GM18505 (cell line): ENCODE measurements at regions not wholly inside any gene's neighbourhood (a gene's known extent, or its start where the extent isn't known, plus 50 kb on each side); places are given as distances from the start of the nearest gene placed in this dataset.
"Not testable (repeated sequence)": the region's sequence is repeated elsewhere in the genome, so short reads cannot be mapped to it uniquely, and the experiment has no call there.

Experiments
- ATAC-seq: cut with Tn5 transposase; IDR thresholded peaks from one replicate; pipeline ENCODE4 v1.9.1; 2021; ENCODE audit not compliant: unreplicated experiment
- POLR2A ChIP-seq: IDR thresholded peaks from 4 replicates; pipeline ENCODE4 v1.6.1; 2011; ENCODE audit warnings: borderline replicate concordance; ENCODE audit not compliant: insufficient read depth, insufficient read length; ENCODE audit errors: extremely low read depth

- no peak for TF ChIP-seq POLR2A
- ATAC-seq: no peak
Observed at GRCh38 chr4:124096290-124096689, 616.2 kb downstream of the ANKRD50 start.

- ATAC-seq: no peak
- no peak for TF ChIP-seq POLR2A
Observed at GRCh38 chr4:124097447-124097846, 615.1 kb downstream of the ANKRD50 start.

- TF ChIP-seq POLR2A: no peak
- no peak for ATAC-seq
Observed at GRCh38 chr4:124104101-124104500, 608.4 kb downstream of the ANKRD50 start.

- TF ChIP-seq POLR2A: no peak
- ATAC-seq: no peak
Observed at GRCh38 chr4:124104628-124105027, 607.9 kb downstream of the ANKRD50 start.

- no peak for TF ChIP-seq POLR2A
Observed at GRCh38 chr4:124105212-124105611, 607.3 kb downstream of the ANKRD50 start.

GRCh38 chr4:124111411-124111810 is 601.1 kb downstream of the ANKRD50 start:
- TF ChIP-seq POLR2A: no peak
- no peak for ATAC-seq

More at GRCh38 chr4:124105212-124105611, 607.3 kb downstream of the ANKRD50 start:
- ATAC-seq: no peak

GRCh38 chr4:124111922-124112321 is 600.6 kb downstream of the ANKRD50 start:
- TF ChIP-seq POLR2A: no peak
- no peak for ATAC-seq

- TF ChIP-seq POLR2A: no peak
- no peak for ATAC-seq
Observed at GRCh38 chr4:124118061-124118460, 594.5 kb downstream of the ANKRD50 start.

- no peak for TF ChIP-seq POLR2A
- no peak for ATAC-seq
Observed at GRCh38 chr4:124121461-124121971, 591.0 kb downstream of the ANKRD50 start.

- no peak for ATAC-seq
- no peak for TF ChIP-seq POLR2A
Observed at GRCh38 chr4:124123181-124123580, 589.4 kb downstream of the ANKRD50 start.

- TF ChIP-seq POLR2A: no peak
- ATAC-seq: no peak
Observed at GRCh38 chr4:124123721-124124120, 588.8 kb downstream of the ANKRD50 start.

GRCh38 chr4:124131324-124131723 is 581.2 kb downstream of the ANKRD50 start:
- ATAC-seq: not testable (repeated sequence)

GRCh38 chr4:124132161-124132560 is 580.4 kb downstream of the ANKRD50 start:
- TF ChIP-seq POLR2A: no peak

GRCh38 chr4:124133753-124134152 is 578.8 kb downstream of the ANKRD50 start:
- ATAC-seq: no peak
- no peak for TF ChIP-seq POLR2A

More at GRCh38 chr4:124132161-124132560, 580.4 kb downstream of the ANKRD50 start:
- no peak for ATAC-seq

GRCh38 chr4:124135409-124135813 is 577.1 kb downstream of the ANKRD50 start:
- ATAC-seq: no peak
- TF ChIP-seq POLR2A: no peak
